Embryonic facial prominence (tissue), 1 donor: ENCODE measurements at regions not wholly inside any gene's neighbourhood (a gene's known extent, or its start where the extent isn't known, plus 50 kb on each side); places are given as distances from the start of the nearest gene placed in this dataset.
"Not testable (repeated sequence)": the region's sequence is repeated elsewhere in the genome, so short reads cannot be mapped to it uniquely, and the experiment has no call there.

Source experiments
- DNase-seq: peaks from one replicate; pipeline ENCODE4 v3.0.0-alpha.2; 2016; ENCODE audit errors: extremely low spot score

GRCh38 chr12:114826244-114826643, 142.3 kb upstream of the TBX3 start:
- no peak for DNase-seq

- DNase-seq = no peak
These were observed 139.7 kb upstream of the TBX3 start for GRCh38 chr12:114823724-114824123.

GRCh38 chr12:114821570-114821969, 137.6 kb upstream of the TBX3 start:
- DNase-seq = no peak

- no peak for DNase-seq
These were observed 136.8 kb upstream of the TBX3 start for GRCh38 chr12:114820796-114821195.

GRCh38 chr12:114817571-114818425, 133.8 kb upstream of the TBX3 start:
- no peak for DNase-seq

GRCh38 chr12:114815026-114815795, 131.2 kb upstream of the TBX3 start:
- no peak for DNase-seq

GRCh38 chr12:114812858-114813761, 129.1 kb upstream of the TBX3 start:
- DNase-seq = peak; percentile 76

GRCh38 chr12:114812384-114812783, 128.4 kb upstream of the TBX3 start:
- no peak for DNase-seq

- DNase-seq = no peak
These were observed 125.1 kb upstream of the TBX3 start for GRCh38 chr12:114809097-114809496.

- DNase-seq = not testable (repeated sequence)
These were observed 117.4 kb upstream of the TBX3 start for GRCh38 chr12:114801381-114801780.

- not testable (repeated sequence) for DNase-seq
These were observed 116.6 kb upstream of the TBX3 start for GRCh38 chr12:114800566-114800965.

- no peak for DNase-seq
These were observed 115.9 kb upstream of the TBX3 start for GRCh38 chr12:114799574-114800487.

- no peak for DNase-seq
These were observed 110.1 kb upstream of the TBX3 start for GRCh38 chr12:114794049-114794558.

- no peak for DNase-seq
These were observed 106.3 kb upstream of the TBX3 start for GRCh38 chr12:114790276-114790675.

- no peak for DNase-seq
These were observed 105.8 kb upstream of the TBX3 start for GRCh38 chr12:114789821-114790220.

- DNase-seq = no peak
These were observed 105.3 kb upstream of the TBX3 start for GRCh38 chr12:114789276-114789675.

GRCh38 chr12:114784526-114784925, 100.6 kb upstream of the TBX3 start:
- DNase-seq = no peak

- no peak for DNase-seq
These were observed 99.2 kb upstream of the TBX3 start for GRCh38 chr12:114783089-114783618.

- no peak for DNase-seq
These were observed 96.9 kb upstream of the TBX3 start for GRCh38 chr12:114780746-114781399.

GRCh38 chr12:114779647-114780046, 95.7 kb upstream of the TBX3 start:
- DNase-seq = no peak
